Suprapubic skin (tissue), 4 donors: ENCODE measurements at regions not wholly inside any gene's neighbourhood (a gene's known extent, or its start where the extent isn't known, plus 50 kb on each side); places are given as distances from the start of the nearest gene placed in this dataset.

ENCODE experiments used
- DNase-seq, 2 donors: peaks; one replicate each; pipeline ENCODE4 v3.0.0-alpha.2; 2019; ENCODE audit warnings: low spot score in 2 of 2
- H3K27ac ChIP-seq: fragments of 200-600 bp; sonication (generic); one replicate; pipeline ENCODE4 v1.5.1; 2019
- H3K27me3 ChIP-seq: fragments of 200-600 bp; sonication (generic); one replicate; pipeline ENCODE4 v1.5.1; 2019
- H3K36me3 ChIP-seq: fragments of 200-600 bp; sonication (generic); one replicate; pipeline ENCODE4 v1.5.1; 2019
- H3K4me1 ChIP-seq: fragments of 200-600 bp; sonication (generic); one replicate; pipeline ENCODE4 v1.5.1; 2019
- H3K4me3 ChIP-seq: fragments of 200-600 bp; sonication (generic); one replicate; pipeline ENCODE4 v1.5.1; 2019; ENCODE audit warnings: mild to moderate bottlenecking
- H3K9me3 ChIP-seq: fragments of 200-600 bp; sonication (generic); one replicate; pipeline ENCODE4 v1.5.1; 2019
- EP300 ChIP-seq: sonication (generic); formaldehyde crosslinking; IDR thresholded peaks from one replicate; pipeline ENCODE4 v1.6.1; 2017; ENCODE audit warnings: antibody characterized with exemption
- POLR2A ChIP-seq, 2 donors: fragments of 450-650 bp; IDR thresholded peaks; one replicate each; pipeline ENCODE4 v1.6.1; 2017; ENCODE audit warnings: antibody characterized with exemption in 2 of 2, mild to moderate bottlenecking in 2 of 2, moderate library complexity in 2 of 2
- POLR2AphosphoS5 ChIP-seq, 3 donors: sonication (generic); formaldehyde crosslinking; IDR thresholded peaks; one replicate each; pipeline ENCODE4 v1.6.1; 2017; ENCODE audit warnings: antibody characterized with exemption in 3 of 3
- WGBS: methylation state at CpG from one replicate; pipeline ENCODE4 v1.1.5; 2018; 5-methylcytosine and 5-hydroxymethylcytosine counted together
- TF ChIP-seq, protein P1 (sequence below), 2 donors: fragments of 200-600 bp in 1 of 2; fragments of 450-650 bp in 1 of 2; sonication (generic) in 1 of 2; IDR thresholded peaks; one replicate each; pipeline ENCODE4 v1.5.1; 2016 to 2019; ENCODE audit warnings: antibody characterized with exemption in 2 of 2, mild to moderate bottlenecking in 1 of 2, moderate library complexity in 1 of 2

DNA sequence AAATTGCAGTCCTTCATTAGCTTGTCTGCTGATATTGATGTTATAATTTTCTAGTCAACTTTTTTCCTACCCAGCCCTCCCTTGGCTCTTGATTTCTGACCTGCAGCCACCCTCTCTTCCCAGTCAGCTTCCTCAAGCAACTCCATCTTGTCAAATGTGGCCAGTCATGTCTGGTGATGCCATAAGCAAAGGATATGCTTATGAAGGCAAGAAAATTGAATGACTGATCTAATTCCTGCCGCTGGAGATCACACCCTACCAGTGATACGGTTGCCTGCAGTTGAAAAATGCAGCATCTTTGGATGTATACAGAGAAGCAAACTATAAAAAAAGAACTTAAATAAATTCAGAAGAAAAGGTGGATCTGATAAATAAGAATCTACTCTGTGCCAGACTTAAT lies 297.1 kb upstream of the DAB1 start:
- 66% methylated on average over 2 of the region's 2 CpGs for WGBS
- no peak overlapping the region for H3K27ac ChIP-seq

DNA sequence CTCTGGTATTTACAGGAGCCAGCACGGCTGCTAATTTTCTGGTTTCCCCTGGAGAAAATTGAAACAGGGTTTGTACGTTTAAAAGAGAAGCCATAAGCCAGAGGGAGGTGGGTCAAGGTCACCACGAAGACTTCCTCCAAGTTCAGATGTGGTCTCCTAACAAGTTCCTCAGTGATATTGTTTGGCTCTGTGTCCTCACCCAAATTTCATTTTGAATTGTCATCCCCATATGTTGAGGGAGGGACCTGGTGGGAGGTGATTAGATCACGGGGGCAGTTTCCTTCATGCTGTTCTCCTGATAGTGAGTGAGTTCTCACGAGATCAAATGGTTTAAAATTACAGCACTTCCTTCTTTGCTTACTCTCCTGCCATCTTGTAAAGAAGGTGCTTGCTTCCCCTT lies 295.4 kb upstream of the DAB1 start:
- 33% methylated on average over 5 of the region's 5 CpGs for WGBS
- TF ChIP-seq POLR2AphosphoS5 (IDR thresholded peaks at IDR 0.05): no peak
- TF ChIP-seq, protein P1, sequence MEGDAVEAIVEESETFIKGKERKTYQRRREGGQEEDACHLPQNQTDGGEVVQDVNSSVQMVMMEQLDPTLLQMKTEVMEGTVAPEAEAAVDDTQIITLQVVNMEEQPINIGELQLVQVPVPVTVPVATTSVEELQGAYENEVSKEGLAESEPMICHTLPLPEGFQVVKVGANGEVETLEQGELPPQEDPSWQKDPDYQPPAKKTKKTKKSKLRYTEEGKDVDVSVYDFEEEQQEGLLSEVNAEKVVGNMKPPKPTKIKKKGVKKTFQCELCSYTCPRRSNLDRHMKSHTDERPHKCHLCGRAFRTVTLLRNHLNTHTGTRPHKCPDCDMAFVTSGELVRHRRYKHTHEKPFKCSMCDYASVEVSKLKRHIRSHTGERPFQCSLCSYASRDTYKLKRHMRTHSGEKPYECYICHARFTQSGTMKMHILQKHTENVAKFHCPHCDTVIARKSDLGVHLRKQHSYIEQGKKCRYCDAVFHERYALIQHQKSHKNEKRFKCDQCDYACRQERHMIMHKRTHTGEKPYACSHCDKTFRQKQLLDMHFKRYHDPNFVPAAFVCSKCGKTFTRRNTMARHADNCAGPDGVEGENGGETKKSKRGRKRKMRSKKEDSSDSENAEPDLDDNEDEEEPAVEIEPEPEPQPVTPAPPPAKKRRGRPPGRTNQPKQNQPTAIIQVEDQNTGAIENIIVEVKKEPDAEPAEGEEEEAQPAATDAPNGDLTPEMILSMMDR (IDR thresholded peaks at IDR 0.05): no peak
- TF ChIP-seq EP300: no peak
- TF ChIP-seq POLR2A (IDR thresholded peaks at IDR 0.05): no peak

More for the DNA sequence above, 297.1 kb upstream of the DAB1 start:
- Histone ChIP-seq H3K4me1 (no peaks in the 10 kb centered on the region), H3K9me3 (no peaks in the 10 kb centered on the region), H3K27me3 (no peaks in the 10 kb centered on the region), H3K4me3 (no peak overlapping the region), H3K36me3 (no peaks in the 10 kb centered on the region)
- TF ChIP-seq POLR2AphosphoS5 (IDR thresholded peaks at IDR 0.05): no peak
- no peak for TF ChIP-seq EP300
- TF ChIP-seq, protein P1 (IDR thresholded peaks at IDR 0.05): no peak
- TF ChIP-seq POLR2A (IDR thresholded peaks at IDR 0.05): no peak
- no peak for DNase-seq

DNA sequence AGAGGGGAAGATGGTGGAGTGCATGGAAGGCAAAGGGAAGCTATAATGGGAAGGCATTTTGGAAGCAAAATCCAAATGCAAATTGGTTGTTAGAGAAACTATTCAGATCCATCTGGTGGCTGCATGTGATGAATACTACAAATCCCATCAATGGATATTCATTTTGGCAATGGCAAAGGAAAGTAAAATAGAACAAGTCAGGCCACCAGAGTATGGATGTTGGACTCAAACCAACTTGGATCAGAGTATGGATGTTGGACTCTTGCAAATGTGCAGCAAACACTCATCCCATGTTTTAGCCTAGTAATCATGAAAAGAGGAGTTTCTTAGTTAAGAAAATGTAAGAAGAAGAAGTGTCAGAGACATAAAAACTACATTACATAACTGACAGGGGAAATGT lies 289.6 kb upstream of the DAB1 start:
- Histone ChIP-seq H3K4me1 (peaks cover 4% of the 10 kb centered on the region), H3K4me3 (no peak overlapping the region), H3K27me3 (no peaks in the 10 kb centered on the region), H3K27ac (no peak overlapping the region), H3K36me3 (no peaks in the 10 kb centered on the region), H3K9me3 (no peaks in the 10 kb centered on the region)
- DNase-seq: no peak
- TF ChIP-seq EP300 (no peak), POLR2A (IDR thresholded peaks at IDR 0.05) (no peak), POLR2AphosphoS5 (IDR thresholded peaks at IDR 0.05) (no peak)
- TF ChIP-seq, protein P1 (IDR thresholded peaks at IDR 0.05): no peak

More for the DNA sequence above, 295.4 kb upstream of the DAB1 start:
- DNase-seq: no peak
- no peak overlapping the region for H3K27ac ChIP-seq
- no peak overlapping the region for H3K4me3 ChIP-seq
- H3K36me3 ChIP-seq: no peaks in the 10 kb centered on the region
- no peaks in the 10 kb centered on the region for H3K27me3 ChIP-seq
- H3K4me1 ChIP-seq: no peaks in the 10 kb centered on the region
- no peaks in the 10 kb centered on the region for H3K9me3 ChIP-seq

DNA sequence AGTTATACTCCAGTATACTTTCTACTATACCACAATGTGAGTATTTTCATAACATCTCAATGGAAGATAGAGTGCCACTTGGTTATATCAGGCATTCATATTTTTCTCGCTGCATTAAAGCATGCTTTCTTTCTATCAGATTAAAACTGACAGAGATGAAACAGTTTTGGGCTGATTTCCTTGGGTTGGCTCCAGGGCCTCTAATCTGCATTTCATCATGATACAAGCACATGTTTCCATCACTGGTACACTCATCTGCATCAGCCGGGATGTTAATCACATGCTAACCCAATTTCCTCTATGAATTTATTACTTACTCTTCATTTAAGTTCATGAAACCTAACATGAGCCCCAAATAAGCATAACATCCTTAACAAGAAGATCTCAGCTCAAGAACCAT lies 289.0 kb upstream of the DAB1 start:
- TF ChIP-seq POLR2AphosphoS5 (IDR thresholded peaks at IDR 0.05) (no peak), EP300 (no peak), POLR2A (IDR thresholded peaks at IDR 0.05) (no peak)
- TF ChIP-seq, protein P1 (IDR thresholded peaks at IDR 0.05): no peak
- Histone ChIP-seq H3K27me3 (no peaks in the 10 kb centered on the region), H3K4me3 (no peak overlapping the region), H3K4me1 (peaks cover 4% of the 10 kb centered on the region), H3K36me3 (no peaks in the 10 kb centered on the region), H3K9me3 (no peaks in the 10 kb centered on the region), H3K27ac (no peak overlapping the region)
- 27% methylated on average over 2 of the region's 2 CpGs for WGBS
- no peak for DNase-seq

DNA sequence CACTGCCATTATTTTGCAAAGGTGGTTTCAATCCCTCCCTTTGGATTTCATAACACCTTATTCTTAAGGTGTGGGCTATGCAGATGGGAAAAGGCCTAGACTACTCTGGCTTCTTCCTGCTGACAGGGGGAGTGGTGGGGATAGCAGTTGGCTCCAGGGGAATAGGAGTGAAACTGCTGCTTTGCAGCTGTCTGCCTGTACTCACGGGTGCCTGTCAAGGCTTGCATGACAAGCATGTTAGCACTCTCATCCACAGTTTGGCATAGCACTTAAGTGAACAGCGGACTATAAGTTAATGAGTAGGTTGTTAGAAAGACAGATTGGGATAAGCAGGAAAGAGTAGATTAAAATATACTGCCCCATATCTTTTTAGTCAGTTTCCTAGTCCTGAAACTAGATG lies 287.5 kb upstream of the DAB1 start:
- no peaks in the 10 kb centered on the region for H3K36me3 ChIP-seq
- H3K27ac ChIP-seq: no peak overlapping the region
- H3K27me3 ChIP-seq: no peaks in the 10 kb centered on the region
- TF ChIP-seq EP300 (no peak), POLR2AphosphoS5 (IDR thresholded peaks at IDR 0.05) (no peak), POLR2A (IDR thresholded peaks at IDR 0.05) (no peak)
- TF ChIP-seq, protein P1 (IDR thresholded peaks at IDR 0.05): no peak
- no peak for DNase-seq
- H3K4me3 ChIP-seq: no peak overlapping the region
- no peaks in the 10 kb centered on the region for H3K9me3 ChIP-seq
- 49% methylated on average over 2 of the region's 2 CpGs for WGBS
- H3K4me1 ChIP-seq: peaks cover 4% of the 10 kb centered on the region
